ENCODE measurements at regions not wholly inside any gene's neighbourhood (a gene's known extent, or its start where the extent isn't known, plus 50 kb on each side); places are given as distances from the start of the nearest gene placed in this dataset.
A peak's percentile ranks its signal among the peaks of the same experiment; 100 is the strongest.

- no peak overlapping the region for H3K9ac ChIP-seq (ENCODE audit: low read length)
- H3K36me3 ChIP-seq (ENCODE audit: control insufficient read depth, insufficient read depth, low read length) = no peaks in the 10 kb centered on the region
- no peaks in the 10 kb centered on the region for H3K4me1 ChIP-seq (ENCODE audit: control insufficient read depth, low read depth, low read length)
- no peak overlapping the region for H2BK5ac ChIP-seq (ENCODE audit: low read length)
- H3K79me2 ChIP-seq (ENCODE audit: control insufficient read depth, insufficient read depth, low read length) = no peaks in the 10 kb centered on the region
- no peak overlapping the region for H2BK120ac ChIP-seq (ENCODE audit: low read depth, low read length)
- H3K18ac ChIP-seq (ENCODE audit: low read length) = no peak overlapping the region
- DNase-seq = peak; percentile 72
- WGBS (ENCODE audit: extremely low coverage, insufficient coverage, low lambda C conversion rate) = 100% methylated on average over 1 of the region's 11 CpGs
- H3K27me3 ChIP-seq (ENCODE audit: insufficient read depth, low read length, poor library complexity) = no peaks in the 10 kb centered on the region
- H3K4ac ChIP-seq (ENCODE audit: low read depth, low read length) = no peak overlapping the region
- no peak overlapping the region for H3K4me2 ChIP-seq (ENCODE audit: low read length)
- H3K79me1 ChIP-seq (ENCODE audit: low read length) = no peaks in the 10 kb centered on the region
- no peak overlapping the region for H3K23ac ChIP-seq (ENCODE audit: low read length)
- no peak overlapping the region for H3K4me3 ChIP-seq (ENCODE audit: low read length)
- no peak overlapping the region for H4K5ac ChIP-seq (ENCODE audit: low read length)
- H2AK5ac ChIP-seq (ENCODE audit: low read length) = no peak overlapping the region
- no peak overlapping the region for H4K8ac ChIP-seq (ENCODE audit: low read depth, low read length)
- no peak overlapping the region for H2BK15ac ChIP-seq (replicated peaks; ENCODE audit: low read depth)
- H3K56ac ChIP-seq (ENCODE audit: low read length) = no peak overlapping the region
- no peak overlapping the region for H3K27ac ChIP-seq (ENCODE audit: low read depth, low read length)
Observed at GRCh38 chr6:137313928-137314855, 95.0 kb upstream of the IFNGR1 start.

GRCh38 chr6:137313211-137313610, 94.0 kb upstream of the IFNGR1 start:
- Histone ChIP-seq H3K56ac (ENCODE audit: low read length) (no peak overlapping the region), H2BK15ac (replicated peaks; ENCODE audit: low read depth) (no peak overlapping the region), H3K9ac (ENCODE audit: low read length) (no peak overlapping the region), H3K23ac (ENCODE audit: low read length) (no peak overlapping the region), H2BK120ac (ENCODE audit: low read depth, low read length) (no peak overlapping the region), H4K8ac (ENCODE audit: low read depth, low read length) (no peak overlapping the region), H3K4me1 (ENCODE audit: control insufficient read depth, low read depth, low read length) (no peaks in the 10 kb centered on the region), H3K79me2 (ENCODE audit: control insufficient read depth, insufficient read depth, low read length) (no peaks in the 10 kb centered on the region), H3K27ac (ENCODE audit: low read depth, low read length) (no peak overlapping the region), H3K4ac (ENCODE audit: low read depth, low read length) (no peak overlapping the region), H3K27me3 (ENCODE audit: insufficient read depth, low read length, poor library complexity) (no peaks in the 10 kb centered on the region), H4K5ac (ENCODE audit: low read length) (no peak overlapping the region), H3K79me1 (ENCODE audit: low read length) (no peaks in the 10 kb centered on the region), H3K4me2 (ENCODE audit: low read length) (no peak overlapping the region), H3K36me3 (ENCODE audit: control insufficient read depth, insufficient read depth, low read length) (no peaks in the 10 kb centered on the region), H2AK5ac (ENCODE audit: low read length) (no peak overlapping the region), H3K4me3 (ENCODE audit: low read length) (no peak overlapping the region), H2BK5ac (ENCODE audit: low read length) (no peak overlapping the region), H3K18ac (ENCODE audit: low read length) (no peak overlapping the region)
- WGBS (ENCODE audit: extremely low coverage, insufficient coverage, low lambda C conversion rate) = no CpG with 5 or more reads among the region's 1 CpG
- no peak for DNase-seq

DNA sequence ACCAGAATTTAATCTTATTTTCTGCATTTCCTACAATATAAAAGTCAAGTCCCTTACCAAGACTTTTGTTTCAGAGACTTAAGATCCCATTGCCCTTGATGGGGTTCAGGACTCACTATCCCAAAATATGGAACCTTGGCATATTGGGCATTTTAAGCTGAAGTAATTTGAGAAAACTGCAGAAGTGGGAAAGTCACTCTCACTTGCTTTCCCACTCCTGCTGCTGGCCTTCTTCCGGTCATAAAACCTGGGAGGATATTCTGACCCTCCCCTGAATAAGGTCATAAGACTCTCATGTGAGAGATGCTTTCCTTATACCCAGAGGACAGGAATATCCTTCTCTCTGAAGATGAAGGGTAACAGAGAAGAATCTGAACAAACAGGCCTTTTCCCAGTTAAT, 92.8 kb upstream of the IFNGR1 start:
- no peak overlapping the region for H2BK5ac ChIP-seq (ENCODE audit: low read length)

GRCh38 chr6:137309078-137309762, 90.0 kb upstream of the IFNGR1 start:
- H3K56ac ChIP-seq (ENCODE audit: low read length) = peak overlapping the region; percentile 12
- H3K4me3 ChIP-seq (ENCODE audit: low read length) = no peak overlapping the region
- no peak overlapping the region for H2BK5ac ChIP-seq (ENCODE audit: low read length)
- no peaks in the 10 kb centered on the region for H3K79me2 ChIP-seq (ENCODE audit: control insufficient read depth, insufficient read depth, low read length)
- H2AK5ac ChIP-seq (ENCODE audit: low read length) = no peak overlapping the region
- H3K27ac ChIP-seq (ENCODE audit: low read depth, low read length) = no peak overlapping the region
- peak; percentile 63 for DNase-seq
- H4K8ac ChIP-seq (ENCODE audit: low read depth, low read length) = no peak overlapping the region
- no CpG with 5 or more reads among the region's 6 CpGs for WGBS (ENCODE audit: extremely low coverage, insufficient coverage, low lambda C conversion rate)
- no peak overlapping the region for H3K23ac ChIP-seq (ENCODE audit: low read length)
- H2BK120ac ChIP-seq (ENCODE audit: low read depth, low read length) = no peak overlapping the region
- no peaks in the 10 kb centered on the region for H3K79me1 ChIP-seq (ENCODE audit: low read length)
- no peak overlapping the region for H4K5ac ChIP-seq (ENCODE audit: low read length)
- no peak overlapping the region for H3K18ac ChIP-seq (ENCODE audit: low read length)
- H3K4me2 ChIP-seq (ENCODE audit: low read length) = no peak overlapping the region
- no peaks in the 10 kb centered on the region for H3K4me1 ChIP-seq (ENCODE audit: control insufficient read depth, low read depth, low read length)
- H2BK15ac ChIP-seq (replicated peaks; ENCODE audit: low read depth) = no peak overlapping the region
- no peak overlapping the region for H3K4ac ChIP-seq (ENCODE audit: low read depth, low read length)
- no peaks in the 10 kb centered on the region for H3K27me3 ChIP-seq (ENCODE audit: insufficient read depth, low read length, poor library complexity)
- H3K36me3 ChIP-seq (ENCODE audit: control insufficient read depth, insufficient read depth, low read length) = no peaks in the 10 kb centered on the region
- no peak overlapping the region for H3K9ac ChIP-seq (ENCODE audit: low read length)

More for the DNA sequence above, 92.8 kb upstream of the IFNGR1 start:
- Histone ChIP-seq H3K4me3 (ENCODE audit: low read length) (no peak overlapping the region), H3K36me3 (ENCODE audit: control insufficient read depth, insufficient read depth, low read length) (no peaks in the 10 kb centered on the region), H2BK15ac (replicated peaks; ENCODE audit: low read depth) (no peak overlapping the region), H3K79me2 (ENCODE audit: control insufficient read depth, insufficient read depth, low read length) (no peaks in the 10 kb centered on the region), H3K4me1 (ENCODE audit: control insufficient read depth, low read depth, low read length) (no peaks in the 10 kb centered on the region), H3K4ac (ENCODE audit: low read depth, low read length) (no peak overlapping the region), H3K18ac (ENCODE audit: low read length) (no peak overlapping the region), H2BK120ac (ENCODE audit: low read depth, low read length) (no peak overlapping the region), H3K23ac (ENCODE audit: low read length) (no peak overlapping the region), H3K27me3 (ENCODE audit: insufficient read depth, low read length, poor library complexity) (no peaks in the 10 kb centered on the region), H3K4me2 (ENCODE audit: low read length) (no peak overlapping the region), H4K5ac (ENCODE audit: low read length) (no peak overlapping the region), H3K27ac (ENCODE audit: low read depth, low read length) (no peak overlapping the region), H4K8ac (ENCODE audit: low read depth, low read length) (no peak overlapping the region), H3K79me1 (ENCODE audit: low read length) (no peaks in the 10 kb centered on the region), H2AK5ac (ENCODE audit: low read length) (no peak overlapping the region), H3K9ac (ENCODE audit: low read length) (no peak overlapping the region), H3K56ac (ENCODE audit: low read length) (no peak overlapping the region)
- no peak for DNase-seq
- no CpG with 5 or more reads among the region's 1 CpG for WGBS (ENCODE audit: extremely low coverage, insufficient coverage, low lambda C conversion rate)

GRCh38 chr6:137307163-137307854, 88.1 kb upstream of the IFNGR1 start:
- H2BK120ac ChIP-seq (ENCODE audit: low read depth, low read length) = no peak overlapping the region
- no CpG with 5 or more reads among the region's 8 CpGs for WGBS (ENCODE audit: extremely low coverage, insufficient coverage, low lambda C conversion rate)
- H3K9ac ChIP-seq (ENCODE audit: low read length) = no peak overlapping the region
- H4K8ac ChIP-seq (ENCODE audit: low read depth, low read length) = no peak overlapping the region
- H3K4ac ChIP-seq (ENCODE audit: low read depth, low read length) = no peak overlapping the region
- H3K56ac ChIP-seq (ENCODE audit: low read length) = no peak overlapping the region
- no peaks in the 10 kb centered on the region for H3K36me3 ChIP-seq (ENCODE audit: control insufficient read depth, insufficient read depth, low read length)
- H3K18ac ChIP-seq (ENCODE audit: low read length) = no peak overlapping the region
- H2BK15ac ChIP-seq (replicated peaks; ENCODE audit: low read depth) = no peak overlapping the region
- H3K27me3 ChIP-seq (ENCODE audit: insufficient read depth, low read length, poor library complexity) = no peaks in the 10 kb centered on the region
- no peak overlapping the region for H3K27ac ChIP-seq (ENCODE audit: low read depth, low read length)
- H2BK5ac ChIP-seq (ENCODE audit: low read length) = no peak overlapping the region
- H3K79me2 ChIP-seq (ENCODE audit: control insufficient read depth, insufficient read depth, low read length) = no peaks in the 10 kb centered on the region
- H3K79me1 ChIP-seq (ENCODE audit: low read length) = no peaks in the 10 kb centered on the region
- no peak overlapping the region for H3K23ac ChIP-seq (ENCODE audit: low read length)
- H3K4me3 ChIP-seq (ENCODE audit: low read length) = no peak overlapping the region
- no peak for DNase-seq
- H3K4me2 ChIP-seq (ENCODE audit: low read length) = no peak overlapping the region
- no peak overlapping the region for H2AK5ac ChIP-seq (ENCODE audit: low read length)
- no peaks in the 10 kb centered on the region for H3K4me1 ChIP-seq (ENCODE audit: control insufficient read depth, low read depth, low read length)
- no peak overlapping the region for H4K5ac ChIP-seq (ENCODE audit: low read length)

Measured in mesendoderm (in vitro differentiated cells).